ENCODE measurements at regions not wholly inside any gene's neighbourhood (a gene's known extent, or its start where the extent isn't known, plus 50 kb on each side); places are given as distances from the start of the nearest gene placed in this dataset.
"Not testable (repeated sequence)": the region's sequence is repeated elsewhere in the genome, so short reads cannot be mapped to it uniquely, and the experiment has no call there.

DNA sequence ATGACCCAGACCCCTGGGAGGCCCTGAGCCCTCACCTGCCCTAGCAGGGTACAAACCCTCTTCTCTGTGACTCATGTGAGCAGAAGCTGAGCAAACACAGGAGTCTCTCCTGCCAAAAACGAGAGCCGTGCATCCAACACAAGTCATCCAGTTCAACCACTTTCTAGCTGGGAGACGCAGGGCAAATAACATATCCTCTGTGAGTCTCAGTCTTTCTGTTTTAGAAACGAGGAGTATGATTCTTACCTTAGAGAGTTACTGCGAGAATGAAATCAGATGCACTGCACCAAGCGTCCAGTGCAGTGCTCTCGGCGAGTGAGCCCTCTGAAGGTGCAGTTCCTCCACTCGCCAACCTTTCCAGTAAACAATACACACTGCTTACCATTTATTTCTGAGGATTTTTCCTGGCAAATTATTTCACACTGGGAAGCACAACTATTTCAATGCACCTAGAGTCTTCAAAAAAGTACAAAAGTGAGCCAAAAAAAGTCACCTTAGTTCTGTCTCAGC, 331.8 kb upstream of the MYT1L start:
- DNase-seq (ENCODE audit: low spot score) = no peak

- no peak for DNase-seq (ENCODE audit: low spot score)
These were observed 331.2 kb upstream of the MYT1L start for GRCh38 chr2:2662037-2662846.

DNA sequence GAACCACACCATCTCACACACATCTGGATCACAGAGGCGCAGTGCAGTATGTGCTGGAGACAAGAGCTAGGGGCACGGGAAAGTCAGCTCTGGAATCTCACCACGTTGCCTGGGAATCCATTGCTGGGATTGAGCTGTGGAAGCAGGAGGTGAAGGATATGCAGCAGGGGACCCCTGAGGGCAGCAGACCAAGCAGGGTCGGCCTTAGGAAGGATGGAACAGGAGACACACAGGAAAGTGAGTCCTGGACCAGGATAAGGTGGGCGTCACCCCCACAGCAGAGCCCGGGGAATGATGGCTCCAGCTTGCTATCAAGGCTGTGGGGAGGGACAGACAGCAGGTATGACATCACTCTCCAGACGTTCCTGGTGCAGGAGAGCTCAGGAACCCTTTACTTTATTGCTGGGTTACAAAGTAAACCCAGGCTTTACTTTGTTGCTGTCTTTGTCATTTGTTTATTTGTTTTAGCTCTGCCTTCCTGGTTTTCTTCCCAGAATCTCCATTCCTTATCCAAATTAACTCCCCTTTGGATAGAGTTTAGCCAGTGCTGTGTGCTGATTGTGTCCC, 329.8 kb upstream of the MYT1L start:
- DNase-seq (ENCODE audit: low spot score) = no peak

DNA sequence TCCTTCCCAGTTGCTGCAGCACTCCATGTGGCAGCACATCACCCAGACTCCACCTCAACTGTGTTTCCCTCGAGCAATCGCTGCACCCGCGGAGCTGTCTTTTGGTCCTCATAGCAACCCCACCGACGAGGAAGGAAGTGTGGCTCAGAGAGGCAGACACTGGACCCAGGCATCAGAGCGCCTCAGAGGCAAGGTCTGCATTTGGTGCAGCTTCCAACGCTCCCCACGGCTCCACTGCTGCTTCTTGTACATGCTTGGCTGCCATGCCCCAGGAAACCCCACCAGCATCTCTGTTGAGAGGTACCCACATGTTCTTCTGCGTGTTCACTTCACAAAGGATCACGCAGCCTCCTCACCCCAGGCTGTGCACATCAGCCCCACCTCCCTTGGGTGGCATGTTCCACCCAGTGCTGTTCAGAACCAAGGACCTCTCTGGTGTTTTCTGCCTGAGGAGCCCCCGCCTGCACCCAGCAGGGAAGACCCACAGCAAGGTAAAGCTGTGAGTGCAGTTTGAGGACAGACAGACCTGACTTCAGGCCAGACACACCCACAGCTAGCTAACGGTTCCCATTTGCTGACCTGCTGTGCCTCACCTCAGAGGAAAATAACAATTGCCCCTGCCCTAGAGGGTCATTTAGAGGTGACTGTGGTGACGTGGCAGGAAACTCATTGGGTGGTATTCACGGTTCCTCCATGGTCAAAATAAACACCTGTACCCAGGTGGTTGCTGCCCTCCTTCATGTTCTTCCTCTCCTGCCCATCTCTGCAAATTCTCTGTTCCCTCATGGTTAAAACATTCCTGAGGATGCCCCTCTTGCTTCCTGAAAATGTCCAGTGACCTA, 326.3 kb upstream of the MYT1L start:
- DNase-seq (ENCODE audit: low spot score) = no peak

GRCh38 chr2:2656115-2657011, 325.3 kb upstream of the MYT1L start:
- no peak for DNase-seq (ENCODE audit: low spot score)

DNA sequence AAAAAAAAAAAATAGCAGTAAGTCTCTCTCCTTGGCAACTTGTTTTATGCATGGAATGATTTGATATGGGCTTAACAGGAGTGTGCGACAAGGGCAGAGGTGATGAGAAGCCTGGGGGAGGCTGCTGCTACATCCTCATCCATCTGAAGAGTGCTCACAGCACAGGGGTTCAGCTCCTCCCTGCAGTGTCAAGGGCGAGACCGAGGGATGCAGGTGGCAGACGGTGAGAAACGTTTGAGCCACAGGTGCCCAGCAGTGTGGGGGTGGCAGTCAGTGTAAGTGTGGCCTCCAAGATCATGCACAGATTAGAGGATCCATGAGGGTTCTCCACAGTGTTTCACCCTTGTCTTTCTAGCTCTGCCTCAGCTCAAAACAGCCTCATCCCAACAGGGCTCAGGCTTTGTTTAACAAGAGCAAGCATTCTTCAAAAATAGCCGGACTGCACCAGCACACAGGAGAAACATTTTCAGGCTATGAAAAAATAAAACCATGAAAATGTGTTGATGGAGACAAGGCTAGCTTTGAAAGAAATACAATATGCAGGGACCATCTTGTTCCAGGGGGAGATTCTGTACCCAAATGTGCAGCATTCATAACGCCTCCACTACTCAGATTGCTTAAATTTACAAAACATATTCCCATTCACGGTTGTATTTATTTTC, 324.5 kb upstream of the MYT1L start:
- DNase-seq (ENCODE audit: low spot score) = no peak

GRCh38 chr2:2653231-2653630, 322.2 kb upstream of the MYT1L start:
- no peak for DNase-seq (ENCODE audit: low spot score)

DNA sequence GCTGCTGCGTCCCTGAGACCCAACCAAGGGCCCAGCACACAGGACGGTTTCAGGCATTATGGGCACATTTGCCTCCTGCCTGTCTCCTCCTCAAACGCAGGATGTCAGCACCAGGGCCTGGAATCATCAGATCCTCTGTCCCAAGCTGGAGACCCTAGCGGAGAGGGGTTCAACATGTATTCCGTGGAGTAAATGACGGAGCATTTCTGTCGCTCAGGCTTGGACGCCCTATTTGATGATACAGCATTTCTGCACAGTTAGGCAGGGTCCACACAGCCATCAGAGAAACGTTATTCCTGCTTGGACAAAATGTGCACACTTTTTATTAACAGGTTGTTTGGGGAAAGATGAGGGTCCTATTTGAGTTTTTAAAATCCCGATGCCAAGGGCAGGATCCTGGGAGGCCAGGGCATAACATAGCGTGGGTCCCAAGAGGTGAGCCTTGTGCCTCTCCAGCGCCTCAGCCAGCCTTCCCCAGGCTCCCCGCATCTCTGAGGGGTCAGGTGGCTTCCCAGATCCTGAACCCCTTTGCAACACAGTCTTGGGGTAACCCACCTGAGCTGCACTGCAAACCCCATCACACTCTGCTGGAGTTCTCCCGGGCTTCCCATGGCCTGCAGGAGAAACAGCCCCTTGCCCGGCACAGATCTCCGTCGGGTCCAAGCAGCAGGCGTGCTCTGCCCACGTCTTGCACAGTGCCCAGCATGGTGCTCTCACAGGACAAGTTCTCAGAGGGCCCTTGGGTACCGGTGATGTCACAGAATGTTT, 319.7 kb upstream of the MYT1L start:
- no peak for DNase-seq (ENCODE audit: low spot score)

- no peak for DNase-seq (ENCODE audit: low spot score)
These were observed 318.3 kb upstream of the MYT1L start for GRCh38 chr2:2649109-2650072.

GRCh38 chr2:2648094-2648493, 317.0 kb upstream of the MYT1L start:
- no peak for DNase-seq (ENCODE audit: low spot score)

GRCh38 chr2:2647141-2647541, 316.1 kb upstream of the MYT1L start:
- DNase-seq (ENCODE audit: low spot score) = no peak

- DNase-seq (ENCODE audit: low spot score) = no peak
These were observed 315.5 kb upstream of the MYT1L start for GRCh38 chr2:2646433-2647051.

- DNase-seq (ENCODE audit: low spot score) = no peak
These were observed 314.2 kb upstream of the MYT1L start for GRCh38 chr2:2645162-2645855.

DNA sequence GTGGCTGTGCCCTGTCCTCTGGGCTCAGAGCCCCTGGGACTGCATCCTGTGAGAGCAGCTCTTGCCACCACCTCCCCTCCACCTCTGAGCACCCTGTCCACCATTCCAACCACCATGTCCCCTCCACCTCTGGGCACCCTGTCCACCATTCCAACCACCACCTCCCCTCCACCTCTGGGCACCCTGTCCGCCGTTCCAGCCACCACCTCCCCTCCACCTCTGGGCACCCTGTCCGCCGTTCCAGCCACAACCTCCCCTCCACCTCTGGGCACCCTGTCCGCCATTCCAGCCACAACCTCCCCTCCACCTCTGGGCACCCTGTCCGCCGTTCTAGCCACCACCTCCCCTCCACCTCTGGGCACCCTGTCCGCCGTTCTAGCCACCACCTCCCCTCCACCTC, 313.7 kb upstream of the MYT1L start:
- DNase-seq (ENCODE audit: low spot score) = not testable (repeated sequence)

GRCh38 chr2:2644040-2644439, 313.0 kb upstream of the MYT1L start:
- no peak for DNase-seq (ENCODE audit: low spot score)

DNA sequence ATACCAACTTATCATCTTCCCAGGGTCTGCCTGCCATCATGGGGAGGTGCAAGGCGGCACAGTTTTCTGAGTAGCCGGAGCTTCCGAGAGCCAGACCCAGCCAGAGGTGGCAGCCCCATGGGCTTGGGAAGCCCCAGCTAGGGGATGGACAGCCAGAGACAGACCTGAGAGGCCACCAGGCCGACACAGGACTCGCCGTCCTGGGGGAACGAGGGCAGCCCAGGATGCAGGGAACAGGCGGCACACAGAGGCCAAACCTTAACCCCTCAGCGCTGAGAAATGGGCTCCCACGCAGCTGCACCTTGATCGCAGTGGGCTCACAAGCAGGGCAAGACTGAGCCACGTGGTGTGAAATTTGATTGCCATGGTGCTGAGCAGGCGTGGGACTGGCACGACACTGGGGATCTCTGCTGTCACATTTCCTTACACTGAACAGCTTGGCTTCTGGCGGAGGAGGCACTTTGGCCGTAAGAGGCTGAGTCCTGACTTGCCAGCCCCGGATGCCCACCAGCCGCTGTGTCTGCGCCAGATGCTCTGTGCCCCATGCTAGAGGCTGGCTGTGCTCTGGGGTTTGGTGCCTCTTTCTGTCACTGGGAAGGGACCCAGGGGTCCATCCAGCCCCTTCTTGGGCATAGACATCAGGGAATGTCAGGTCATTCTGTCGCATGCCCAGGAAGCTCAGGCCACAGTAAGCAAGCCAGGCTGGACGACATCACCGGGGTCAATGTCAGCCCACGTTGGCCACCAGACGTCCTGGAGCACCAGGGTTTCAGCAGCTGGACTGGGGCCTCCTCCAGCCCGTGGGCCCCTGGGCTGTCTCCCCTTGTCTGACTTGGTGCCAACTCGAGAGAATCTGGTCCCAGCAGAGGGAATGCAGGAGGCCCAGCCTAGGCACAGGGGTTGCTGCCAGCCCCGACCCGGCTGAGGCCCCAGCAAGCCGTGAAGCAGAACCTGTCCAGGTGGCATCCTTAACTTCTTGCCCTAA, 312.1 kb upstream of the MYT1L start:
- no peak for DNase-seq (ENCODE audit: low spot score)

Data from HuH-7.5 (cell line).